HG03460 (cell line): ENCODE measurements at regions not wholly inside any gene's neighbourhood (a gene's known extent, or its start where the extent isn't known, plus 50 kb on each side); places are given as distances from the start of the nearest gene placed in this dataset.

Experiments
- ATAC-seq: cut with Tn5 transposase; IDR thresholded peaks from one replicate; pipeline ENCODE4 v1.9.1; 2021; ENCODE audit not compliant: unreplicated experiment

GRCh38 chr18:24930971-24931370, 421.0 kb downstream of the ZNF521 start:
- no peak for ATAC-seq

- ATAC-seq, result no peak
These were observed 418.6 kb downstream of the ZNF521 start for GRCh38 chr18:24933345-24933744.

GRCh38 chr18:24934258-24934932, 417.6 kb downstream of the ZNF521 start:
- ATAC-seq, result no peak

- no peak for ATAC-seq
These were observed 417.0 kb downstream of the ZNF521 start for GRCh38 chr18:24935008-24935407.

GRCh38 chr18:24935896-24936295, 416.1 kb downstream of the ZNF521 start:
- ATAC-seq, result no peak

GRCh38 chr18:24936691-24937090, 415.3 kb downstream of the ZNF521 start:
- no peak for ATAC-seq

DNA sequence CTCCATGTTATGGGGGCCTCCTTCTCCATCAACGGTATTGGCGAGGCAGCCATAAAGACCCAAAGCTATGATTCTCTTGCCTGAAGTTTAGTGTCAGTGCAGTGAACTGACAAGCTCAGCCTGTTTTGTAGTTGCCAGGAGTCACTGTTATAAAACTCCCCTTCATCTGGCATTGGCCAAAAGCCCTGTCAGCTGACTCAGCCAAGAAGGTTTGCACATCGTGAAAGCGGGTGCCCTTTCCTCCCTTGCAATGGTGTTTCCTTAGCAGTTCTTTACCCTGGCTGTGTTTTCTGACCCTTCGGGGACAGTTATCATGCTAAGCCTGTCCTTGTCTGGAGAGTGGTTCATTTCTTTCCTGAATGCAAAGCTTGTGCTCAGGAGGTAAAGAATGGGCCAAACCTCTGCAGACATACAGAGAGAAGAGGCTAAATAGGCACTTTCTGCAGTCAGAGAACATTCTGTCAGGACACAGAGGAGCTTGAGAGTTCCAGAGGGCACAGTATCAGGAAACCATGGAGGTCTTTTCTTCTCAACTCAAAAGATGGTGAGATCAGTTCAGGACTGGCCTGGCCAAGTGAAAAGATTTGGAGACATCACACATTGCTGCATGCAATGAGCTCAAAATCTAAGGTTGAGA, 414.2 kb downstream of the ZNF521 start:
- ATAC-seq, result no peak

DNA sequence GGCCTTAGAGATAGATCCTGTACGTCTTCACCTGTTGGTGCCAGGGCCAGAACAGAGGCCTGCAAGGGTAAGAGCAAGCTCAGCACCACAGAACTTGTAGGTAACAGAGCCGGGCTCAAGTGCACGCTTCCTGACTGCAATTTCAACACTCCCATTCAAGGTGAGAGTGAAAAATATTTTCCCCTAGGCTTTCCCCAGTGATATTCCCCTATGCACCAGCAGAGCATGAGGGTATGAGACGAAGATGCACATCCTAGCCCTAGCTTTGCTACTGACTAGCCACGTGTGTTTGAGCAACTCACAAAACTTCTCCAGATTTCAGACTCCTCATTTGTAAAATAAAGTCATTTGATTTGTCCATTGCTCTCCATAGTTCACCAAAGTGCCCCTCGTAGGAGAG, 411.6 kb downstream of the ZNF521 start:
- ATAC-seq, result no peak

GRCh38 chr18:24941174-24941951, 410.6 kb downstream of the ZNF521 start:
- ATAC-seq, result no peak

GRCh38 chr18:24942144-24942543, 409.8 kb downstream of the ZNF521 start:
- no peak for ATAC-seq

GRCh38 chr18:24947521-24948305, 404.3 kb downstream of the ZNF521 start:
- ATAC-seq, result no peak

GRCh38 chr18:24949908-24950307, 402.1 kb downstream of the ZNF521 start:
- no peak for ATAC-seq

GRCh38 chr18:24954341-24954740, 397.6 kb downstream of the ZNF521 start:
- ATAC-seq, result no peak

GRCh38 chr18:24958001-24958400, 394.0 kb downstream of the ZNF521 start:
- no peak for ATAC-seq

DNA sequence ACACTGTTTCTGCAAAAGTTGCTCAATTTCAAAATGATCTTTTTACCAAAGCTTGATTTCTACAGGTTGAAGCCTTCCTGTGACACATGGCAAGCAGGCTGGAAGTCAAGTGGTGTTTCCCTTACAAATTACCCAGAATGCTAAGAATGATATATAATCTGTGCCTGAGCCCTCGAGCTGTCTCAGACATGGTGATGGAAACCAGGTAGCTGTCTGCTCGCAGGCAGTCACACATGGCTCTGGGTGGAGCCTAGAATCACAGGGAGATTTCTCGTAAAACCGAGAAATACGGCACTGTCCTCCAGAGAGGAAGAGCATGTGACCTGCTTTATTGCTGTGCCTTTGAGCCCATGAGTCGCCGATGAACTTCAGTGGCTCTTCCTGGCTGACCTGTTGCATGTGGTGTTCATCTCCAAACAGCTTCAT, 392.9 kb downstream of the ZNF521 start:
- no peak for ATAC-seq

DNA sequence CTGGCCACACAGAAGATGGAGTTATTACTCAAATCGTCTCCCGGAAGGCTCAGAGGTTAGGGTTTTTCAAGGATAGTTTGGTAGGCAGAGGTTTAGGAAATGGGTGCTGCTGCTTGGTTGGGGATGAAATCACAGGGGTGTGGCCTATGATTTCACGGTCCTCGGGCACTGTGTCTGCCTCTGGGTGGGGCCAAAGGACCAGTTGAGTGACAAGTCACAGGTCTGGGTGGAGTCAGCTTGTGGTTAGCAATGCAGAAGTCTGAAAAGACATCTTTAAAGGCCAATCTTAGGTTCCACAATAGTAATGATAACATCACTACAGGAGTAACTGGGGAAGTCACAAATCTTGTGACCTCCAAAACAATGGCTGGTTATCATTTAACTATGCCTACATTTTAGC, 387.8 kb downstream of the ZNF521 start:
- peak; percentile 80 for ATAC-seq

DNA sequence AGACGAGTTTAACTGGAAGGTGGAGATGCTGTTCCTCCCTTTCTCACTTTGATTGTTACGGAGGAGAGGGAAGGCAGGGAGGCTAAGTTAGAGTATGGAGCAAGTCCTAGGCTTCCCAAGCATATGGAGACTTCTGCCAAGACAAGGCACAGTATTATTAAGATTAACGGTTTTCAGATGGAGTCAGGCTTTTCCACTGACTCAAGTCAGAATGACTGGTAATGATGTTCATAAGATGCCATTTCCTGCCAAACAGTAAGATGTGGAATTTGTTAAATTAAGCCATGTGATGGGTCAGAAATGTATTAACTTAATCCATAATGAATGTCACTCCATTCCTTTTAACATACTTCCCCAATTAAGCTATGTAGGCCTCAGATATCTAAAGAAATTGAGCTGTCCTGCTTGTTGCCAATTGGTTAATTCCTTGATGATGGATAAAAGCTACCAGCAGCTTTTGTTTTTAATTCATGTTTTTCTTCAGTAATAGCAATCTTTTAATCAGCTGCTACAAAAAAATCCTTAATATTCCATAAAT, 383.7 kb downstream of the ZNF521 start:
- ATAC-seq, result no peak

DNA sequence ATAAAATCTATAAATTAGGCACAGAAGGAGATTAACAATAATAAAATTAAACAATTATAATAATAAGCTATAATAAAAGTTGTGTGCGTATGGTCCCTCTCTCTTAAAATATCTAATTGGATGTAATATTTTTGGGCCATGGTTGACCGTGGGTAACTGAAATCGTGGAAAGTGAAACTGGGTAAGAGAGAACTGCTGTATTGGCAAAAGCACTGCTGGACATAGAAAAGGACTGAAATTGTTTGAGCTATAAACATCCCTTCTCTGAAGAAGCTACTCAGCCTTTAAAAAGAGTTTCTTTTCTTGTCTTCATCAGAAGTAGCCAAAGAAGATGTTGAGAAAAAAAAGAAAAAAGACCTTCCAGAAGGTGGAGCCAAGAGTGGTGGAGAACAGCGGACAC, 379.4 kb downstream of the ZNF521 start:
- no peak for ATAC-seq

- ATAC-seq, result no peak
These were observed 377.5 kb downstream of the ZNF521 start for GRCh38 chr18:24974431-24974830.

GRCh38 chr18:24975496-24976372, 376.2 kb downstream of the ZNF521 start:
- ATAC-seq, result no peak
